Erythroblast (primary cell): ENCODE measurements at regions not wholly inside any gene's neighbourhood (a gene's known extent, or its start where the extent isn't known, plus 50 kb on each side); places are given as distances from the start of the nearest gene placed in this dataset.
"Not testable (repeated sequence)": the region's sequence is repeated elsewhere in the genome, so short reads cannot be mapped to it uniquely, and the experiment has no call there.

ENCODE experiments used
- DNase-seq, 2 experiments: peaks; one replicate each; lab custom pipeline; 2025; lab: John Stamatoyannopoulos, UW
- GATA1 ChIP-seq: IDR thresholded peaks from 2 replicates; pipeline ENCODE4 v1.6.1; 2011; ENCODE audit warnings: low read depth, mild to moderate bottlenecking, control low read depth, low read length, moderate library complexity
- POLR2A ChIP-seq: IDR thresholded peaks from 2 replicates; pipeline ENCODE4 v1.6.1; 2011; ENCODE audit warnings: mild to moderate bottlenecking, low read length

- DNase-seq, result no peak
- TF ChIP-seq POLR2A (no peak), GATA1 (no peak)
These were observed 129.1 kb downstream of the CXXC4 start for GRCh38 chr4:104365618-104366017.

DNA sequence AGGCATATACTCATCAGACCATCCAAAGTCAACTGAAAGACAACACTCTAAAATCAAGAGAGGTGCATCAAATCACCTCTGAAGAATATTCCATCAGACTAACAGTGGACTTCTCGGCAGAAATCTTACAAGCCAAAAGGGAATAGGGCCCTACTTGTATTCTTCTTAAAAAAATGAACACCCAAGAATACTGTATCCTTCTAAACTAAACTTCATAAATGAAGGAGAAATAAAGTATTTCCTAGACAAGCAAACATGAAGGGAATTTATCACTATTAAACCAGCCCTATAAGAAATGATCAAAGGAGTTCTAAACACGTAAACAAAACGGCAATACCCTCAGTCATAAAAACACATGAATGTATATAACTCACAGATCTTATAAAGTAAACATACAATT is 141.2 kb downstream of the CXXC4 start:
- no peak for TF ChIP-seq GATA1
- no peak for TF ChIP-seq POLR2A
- no peak for DNase-seq

- TF ChIP-seq POLR2A (no peak), GATA1 (no peak)
- no peak for DNase-seq
These were observed 142.5 kb downstream of the CXXC4 start for GRCh38 chr4:104352211-104352610.

- TF ChIP-seq GATA1, result no peak
- TF ChIP-seq POLR2A, result no peak
- no peak for DNase-seq
These were observed 143.0 kb downstream of the CXXC4 start for GRCh38 chr4:104351706-104352105.

- DNase-seq, result no peak
- no peak for TF ChIP-seq GATA1
- TF ChIP-seq POLR2A, result no peak
These were observed 149.0 kb downstream of the CXXC4 start for GRCh38 chr4:104345598-104346242.

- TF ChIP-seq GATA1 (no peak), POLR2A (no peak)
These were observed 150.2 kb downstream of the CXXC4 start for GRCh38 chr4:104344342-104344980.

GRCh38 chr4:104334410-104334809 is 160.3 kb downstream of the CXXC4 start:
- DNase-seq, result no peak

More at GRCh38 chr4:104344342-104344980, 150.2 kb downstream of the CXXC4 start:
- DNase-seq, result no peak

GRCh38 chr4:104330125-104330905 is 164.4 kb downstream of the CXXC4 start:
- TF ChIP-seq POLR2A, result no peak
- no peak for TF ChIP-seq GATA1

More at GRCh38 chr4:104334410-104334809, 160.3 kb downstream of the CXXC4 start:
- TF ChIP-seq POLR2A (no peak), GATA1 (no peak)

GRCh38 chr4:104326991-104327694 is 167.6 kb downstream of the CXXC4 start:
- DNase-seq, result not testable (repeated sequence)

More at GRCh38 chr4:104330125-104330905, 164.4 kb downstream of the CXXC4 start:
- DNase-seq, result no peak

GRCh38 chr4:104302731-104303130 is 192.0 kb downstream of the CXXC4 start:
- no peak for TF ChIP-seq GATA1
- no peak for TF ChIP-seq POLR2A
- DNase-seq, result no peak

DNA sequence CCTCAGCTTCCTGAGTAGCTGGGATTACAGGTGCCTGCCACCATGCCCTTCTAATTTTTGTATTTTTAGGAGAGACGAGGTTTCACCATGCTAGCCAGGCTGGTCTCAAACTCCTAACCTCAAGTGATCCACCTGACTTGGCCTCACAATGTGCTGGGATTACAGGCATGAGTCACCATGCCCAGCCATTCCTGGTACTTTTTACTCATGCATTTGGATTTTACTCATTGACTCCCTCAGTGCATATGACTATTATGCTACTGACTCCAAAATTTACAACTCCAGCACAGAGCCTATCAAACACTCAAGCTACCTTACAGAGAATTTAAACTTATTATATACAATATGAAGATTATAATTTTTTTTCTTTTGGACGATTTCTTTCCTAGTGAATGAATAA is 199.9 kb downstream of the CXXC4 start:
- TF ChIP-seq POLR2A (no peak), GATA1 (no peak)
- DNase-seq, result no peak

DNA sequence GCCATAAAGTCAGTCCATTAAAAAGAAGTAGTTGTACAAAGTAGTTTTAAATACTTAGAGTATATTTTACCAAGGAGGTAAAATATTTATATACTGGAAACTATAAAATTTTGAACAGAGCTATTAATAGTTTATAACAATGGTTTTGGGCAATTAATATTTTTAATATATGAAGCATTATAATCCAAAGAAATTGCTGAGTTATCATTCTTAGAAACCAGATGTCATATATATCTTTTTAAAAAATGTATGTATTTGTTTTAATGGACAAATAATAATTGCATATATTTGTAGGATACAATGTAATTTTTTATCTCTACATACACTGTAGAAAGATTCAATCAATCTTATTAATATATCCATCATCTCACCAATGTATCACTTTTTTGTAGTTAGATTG is 207.8 kb downstream of the CXXC4 start:
- DNase-seq, result no peak
- TF ChIP-seq POLR2A (no peak), GATA1 (no peak)

GRCh38 chr4:104283303-104283702 is 211.4 kb downstream of the CXXC4 start:
- TF ChIP-seq POLR2A (no peak), GATA1 (no peak)
- DNase-seq, result no peak
